IMR-90 (cell line): ENCODE measurements at regions not wholly inside any gene's neighbourhood (a gene's known extent, or its start where the extent isn't known, plus 50 kb on each side); places are given as distances from the start of the nearest gene placed in this dataset.

Experiments
- ATAC-seq: fragments of 200-7000 bp; cut with Tn5 transposase; 2 replicates; pipeline ENCODE4 v1.9.1; 2020; ENCODE audit warnings: low read depth, mild to moderate bottlenecking, moderate library complexity
- BruUV-seq: library from RNA; stranded (reverse); fragments of 400-500 nt; replicated peaks from 2 replicates; lab custom pipeline; 2021; lab: Mats Ljungman, UMichigan
- CTCF ChIA-PET: fragments of 300-600 bp; formaldehyde crosslinking; extraction: SDS; loops from one replicate; lab custom pipeline; 2021; ENCODE audit warnings: antibody characterized with exemption; lab: Yijun Ruan, JAX
- POLR2A ChIA-PET: fragments of 300-600 bp; sonication (Branson Sonifier 250); formaldehyde crosslinking; loops from one replicate; lab custom pipeline; 2022; ENCODE audit warnings: antibody characterized with exemption; ENCODE audit not compliant: unreplicated experiment; lab: Charles Lee
- DNase-seq: peaks from one replicate; pipeline ENCODE4 v3.0.0; 2013
- H2AFZ ChIP-seq: replicated peaks from 2 replicates; pipeline ENCODE3; 2013; ENCODE audit warnings: low read length, mild to moderate bottlenecking; ENCODE audit not compliant: poor library complexity
- H2AK5ac ChIP-seq: 2 replicates; pipeline ENCODE4 v1.6.1; 2013; ENCODE audit warnings: low read depth, low read length, inconsistent platforms
- H2AK9ac ChIP-seq: replicated peaks from 2 replicates; pipeline ENCODE3; 2013; ENCODE audit warnings: mild to moderate bottlenecking, low read depth, low read length, moderate library complexity; ENCODE audit not compliant: poor library complexity
- H2BK120ac ChIP-seq: 2 replicates; pipeline ENCODE4 v1.6.1; 2013; ENCODE audit warnings: low read depth, low read length, inconsistent platforms
- H2BK15ac ChIP-seq: 3 replicates; pipeline ENCODE4 v1.6.1; 2013; ENCODE audit warnings: low read depth, low read length, inconsistent platforms
- H2BK20ac ChIP-seq: 2 replicates; pipeline ENCODE4 v1.6.1; 2013; ENCODE audit warnings: low read depth, mild to moderate bottlenecking, inconsistent platforms, low read length, moderate library complexity
- H2BK5ac ChIP-seq: 2 replicates; pipeline ENCODE4 v1.6.1; 2013; ENCODE audit warnings: mild to moderate bottlenecking, low read depth, low read length, inconsistent platforms; ENCODE audit not compliant: poor library complexity, severe bottlenecking
- H3K14ac ChIP-seq: replicated peaks from 2 replicates; pipeline ENCODE4 v1.6.1; 2013; ENCODE audit warnings: low read depth, low read length, inconsistent platforms
- H3K18ac ChIP-seq: 2 replicates; pipeline ENCODE4 v1.6.1; 2013; ENCODE audit warnings: low read depth, low read length, control low read depth
- H3K23ac ChIP-seq: 2 replicates; pipeline ENCODE4 v1.6.1; 2013; ENCODE audit warnings: low read depth, low read length, inconsistent platforms
- H3K27ac ChIP-seq: 2 replicates; pipeline ENCODE4 v1.5.1; 2013; ENCODE audit warnings: mild to moderate bottlenecking, control low read depth, low read length; ENCODE audit not compliant: insufficient read depth
- H3K27me3 ChIP-seq: 2 replicates; pipeline ENCODE4 v1.6.1; 2013; ENCODE audit warnings: low read length; ENCODE audit not compliant: control insufficient read depth, insufficient read depth
- H3K36me3 ChIP-seq: 2 replicates; pipeline ENCODE4 v1.6.1; 2013; ENCODE audit warnings: low read length, mixed read lengths; ENCODE audit not compliant: control insufficient read depth, insufficient read depth
- H3K4ac ChIP-seq: 2 replicates; pipeline ENCODE4 v1.6.1; 2013; ENCODE audit warnings: low read depth, low read length, inconsistent platforms
- H3K4me1 ChIP-seq: 2 replicates; pipeline ENCODE4 v1.6.1; 2013; ENCODE audit warnings: low read length, mixed read lengths; ENCODE audit not compliant: control insufficient read depth, insufficient read depth
- H3K4me2 ChIP-seq: 2 replicates; pipeline ENCODE4 v1.6.1; 2013; ENCODE audit warnings: low read depth, mild to moderate bottlenecking, control low read depth, low read length, moderate library complexity
- H3K4me3 ChIP-seq: 2 replicates; pipeline ENCODE4 v1.5.1; 2013; ENCODE audit warnings: low read depth, mild to moderate bottlenecking, control low read depth, low read length, moderate library complexity; ENCODE audit not compliant: insufficient read depth
- H3K56ac ChIP-seq: 2 replicates; pipeline ENCODE4 v1.6.1; 2013; ENCODE audit warnings: low read length, inconsistent platforms; ENCODE audit not compliant: insufficient read depth; ENCODE audit errors: extremely low read depth
- H3K79me1 ChIP-seq, 2 experiments: 2 replicates each; pipeline ENCODE4 v1.6.1; 2013; ENCODE audit warnings: low read length in 2 of 2, inconsistent platforms in 1 of 2, low read depth in 1 of 2
- H3K9ac ChIP-seq: 2 replicates; pipeline ENCODE4 v1.6.1; 2013; ENCODE audit warnings: low read depth, low read length, control low read depth
- H3K9me1 ChIP-seq: 2 replicates; pipeline ENCODE4 v1.6.1; 2013; ENCODE audit warnings: low read length, inconsistent platforms; ENCODE audit not compliant: insufficient read depth
- H3K9me3 ChIP-seq: 2 replicates; pipeline ENCODE4 v1.6.1; 2013; ENCODE audit warnings: low read length; ENCODE audit not compliant: control insufficient read depth, insufficient read depth
- H4K20me1 ChIP-seq: 2 replicates; pipeline ENCODE4 v1.6.1; 2013; ENCODE audit warnings: low read length, inconsistent platforms; ENCODE audit not compliant: insufficient read depth
- H4K5ac ChIP-seq: 2 replicates; pipeline ENCODE4 v1.6.1; 2013; ENCODE audit warnings: mild to moderate bottlenecking, low read depth, low read length, control low read depth
- H4K8ac ChIP-seq, 2 experiments: 2 replicates each; pipeline ENCODE4 v1.6.1; 2013; ENCODE audit warnings: low read depth in 2 of 2, low read length in 2 of 2, control low read depth in 1 of 2, inconsistent platforms in 1 of 2
- H4K91ac ChIP-seq: 2 replicates; pipeline ENCODE4 v1.6.1; 2013; ENCODE audit warnings: low read depth, low read length, inconsistent platforms; ENCODE audit not compliant: insufficient read depth
- CTCF ChIP-seq: conservative IDR thresholded peaks from 2 replicates; pipeline ENCODE4 v1.5.1; 2012; ENCODE audit warnings: mild to moderate bottlenecking, low read depth, low read length, improper control_type of control experiment
- MAFK ChIP-seq: IDR thresholded peaks from 2 replicates; pipeline ENCODE4 v1.6.1; 2012; ENCODE audit warnings: low read depth, low read length, improper control_type of control experiment
- MAZ ChIP-seq: IDR thresholded peaks from 2 replicates; pipeline ENCODE4 v1.6.1; 2012; ENCODE audit warnings: low read depth, mild to moderate bottlenecking, low read length, improper control_type of control experiment, moderate library complexity, borderline replicate concordance
- MXI1 ChIP-seq: IDR thresholded peaks from 2 replicates; pipeline ENCODE4 v1.6.1; 2012; ENCODE audit warnings: low read depth, mild to moderate bottlenecking, low read length, moderate library complexity, borderline replicate concordance
- POLR2A ChIP-seq: IDR thresholded peaks from 2 replicates; pipeline ENCODE4 v1.6.1; 2012; ENCODE audit warnings: mild to moderate bottlenecking, low read depth, low read length
- RAD21 ChIP-seq: IDR thresholded peaks from 2 replicates; pipeline ENCODE4 v1.6.1; 2012; ENCODE audit warnings: low read length, improper control_type of control experiment
- RFX5 ChIP-seq: IDR thresholded peaks from 2 replicates; pipeline ENCODE4 v1.8.0; 2012; ENCODE audit warnings: low read depth, mild to moderate bottlenecking, low read length, moderate library complexity
- SMC3 ChIP-seq: fragments of 150-350 bp; IDR thresholded peaks from 2 replicates; pipeline ENCODE4 v1.6.1; 2016; ENCODE audit warnings: low read depth, mild to moderate bottlenecking, antibody characterized with exemption, low read length, moderate library complexity
- dilution Hi-C: fragments of 300-500 bp; cut with HindIII; formaldehyde crosslinking; loops from one replicate; pipeline ENCODE4 v1.14.3; 2018; ENCODE audit warnings: low sequenced_read_pairs; ENCODE audit not compliant: unreplicated experiment
- in situ Hi-C: fragments of 300-500 bp; cut with MboI; formaldehyde crosslinking; loops from 3 replicates; pipeline ENCODE4 v1.14.3; 2019; ENCODE audit warnings: low sequenced_read_pairs, inconsistent platforms, mixed read lengths
- intact Hi-C: fragments of 100-400 bp; cut with micrococcal nuclease; formaldehyde crosslinking; loops from 2 replicates; pipeline ENCODE4 v1.10.0; 2022

GRCh38 chr7:32251659-32252058, 181.5 kb upstream of the PDE1C start:
- Histone ChIP-seq H3K27ac (no peak overlapping the region), H3K9me3 (no peaks in the 10 kb centered on the region; the same call in 1 of the 2 replicates), H2AK5ac (no peak overlapping the region), H3K36me3 (no peaks in the 10 kb centered on the region), H2BK15ac (no peak overlapping the region), H3K9ac (no peak overlapping the region), H3K4ac (no peak overlapping the region), H3K4me3 (no peak overlapping the region), H3K4me1 (no peaks in the 10 kb centered on the region), H3K14ac (no peak overlapping the region), H2BK5ac (no peak overlapping the region), H4K91ac (no peak overlapping the region), H3K4me2 (no peak overlapping the region), H2BK120ac (no peak overlapping the region), H3K56ac (no peak overlapping the region), H3K9me1 (no peaks in the 10 kb centered on the region), H4K5ac (no peak overlapping the region), H2AFZ (no peak overlapping the region), H2BK20ac (no peak overlapping the region), H3K18ac (no peak overlapping the region), H3K23ac (no peak overlapping the region), H3K27me3 (no peaks in the 10 kb centered on the region), H4K8ac (no peak overlapping the region), H4K20me1 (no peaks in the 10 kb centered on the region), H3K79me1 (no peaks in the 10 kb centered on the region), H2AK9ac (no peak overlapping the region)
- dilution Hi-C loops: no loop called here
- no peak for DNase-seq
- TF ChIP-seq CTCF: no peak
- TF ChIP-seq MXI1: no peak
- TF ChIP-seq RFX5: no peak
- TF ChIP-seq RAD21: no peak
- no peak for TF ChIP-seq POLR2A
- TF ChIP-seq MAZ: no peak
- no peak for TF ChIP-seq MAFK
- no peak for TF ChIP-seq SMC3
- POLR2A ChIA-PET: no interaction called here
- intact Hi-C loops: no loop called here
- in situ Hi-C loops: no loop called here
- CTCF ChIA-PET: no interaction called here
- no peak for ATAC-seq
- BruUV-seq: no TSS peak
